Progenitor cell of endocrine pancreas (in vitro differentiated cells): ENCODE measurements at regions not wholly inside any gene's neighbourhood (a gene's known extent, or its start where the extent isn't known, plus 50 kb on each side); places are given as distances from the start of the nearest gene placed in this dataset.

ENCODE experiments used
- DNase-seq: peaks from one replicate; pipeline ENCODE4 v3.0.0; 2021; ENCODE audit warnings: low spot score; ENCODE audit not compliant: unreplicated experiment
- H3K27ac Mint-ChIP-seq: 2 replicates; pipeline ENCODE4 v1.8.0; 2021; ENCODE audit warnings: mild to moderate bottlenecking, moderate library complexity, mixed read lengths
- H3K27me3 Mint-ChIP-seq: 2 replicates; pipeline ENCODE4 v1.8.0; 2021; ENCODE audit warnings: mixed read lengths
- H3K36me3 Mint-ChIP-seq: 2 replicates; pipeline ENCODE4 v1.8.0; 2022; ENCODE audit warnings: mixed read lengths; ENCODE audit not compliant: insufficient read depth
- H3K4me1 Mint-ChIP-seq: 2 replicates; pipeline ENCODE4 v1.8.0; 2021; ENCODE audit warnings: low read depth, mixed read lengths
- H3K4me3 Mint-ChIP-seq: 2 replicates; pipeline ENCODE4 v1.8.0; 2021; ENCODE audit warnings: low read depth, mild to moderate bottlenecking, moderate library complexity, mixed read lengths
- H3K9me3 Mint-ChIP-seq: 2 replicates; pipeline ENCODE4 v1.8.0; 2021; ENCODE audit warnings: low read depth, mixed read lengths
- CTCF ChIP-seq: fragments of 200-600 bp; sonication (generic); IDR thresholded peaks from one replicate; pipeline ENCODE4 v1.5.0; 2021; ENCODE audit warnings: antibody characterized with exemption, mild to moderate bottlenecking; ENCODE audit not compliant: unreplicated experiment

GRCh38 chr3:159693226-159693625 is 295.4 kb upstream of the IL12A start:
- H3K4me1 Mint-ChIP-seq, result no peaks in the 10 kb centered on the region
- no peak overlapping the region for H3K4me3 Mint-ChIP-seq
- H3K36me3 Mint-ChIP-seq, result peaks cover 5% of the 10 kb centered on the region
- no peak overlapping the region for H3K27ac Mint-ChIP-seq
- peaks cover 14% of the 10 kb centered on the region for H3K9me3 Mint-ChIP-seq
- H3K27me3 Mint-ChIP-seq, result no peaks in the 10 kb centered on the region
- no peak for TF ChIP-seq CTCF
- DNase-seq, result no peak

- no peaks in the 10 kb centered on the region for H3K27me3 Mint-ChIP-seq
- no peak overlapping the region for H3K4me3 Mint-ChIP-seq
- H3K36me3 Mint-ChIP-seq, result no peaks in the 10 kb centered on the region
- H3K27ac Mint-ChIP-seq, result no peak overlapping the region
- H3K9me3 Mint-ChIP-seq, result peaks cover 12% of the 10 kb centered on the region
- no peak for DNase-seq
- TF ChIP-seq CTCF, result no peak
- H3K4me1 Mint-ChIP-seq, result no peaks in the 10 kb centered on the region
Observed at GRCh38 chr3:159711560-159712333, 276.9 kb upstream of the IL12A start.

- Mint-ChIP-seq H3K9me3 (no peaks in the 10 kb centered on the region), H3K27me3 (peaks cover 6% of the 10 kb centered on the region), H3K36me3 (no peaks in the 10 kb centered on the region), H3K4me3 (no peak overlapping the region), H3K4me1 (no peaks in the 10 kb centered on the region), H3K27ac (no peak overlapping the region)
- no peak for TF ChIP-seq CTCF
- DNase-seq, result no peak
Observed at GRCh38 chr3:159721324-159721723, 267.3 kb upstream of the IL12A start.

- Mint-ChIP-seq H3K9me3 (no peaks in the 10 kb centered on the region), H3K27ac (no peak overlapping the region), H3K4me3 (no peak overlapping the region), H3K36me3 (no peaks in the 10 kb centered on the region), H3K27me3 (peaks cover 6% of the 10 kb centered on the region), H3K4me1 (no peaks in the 10 kb centered on the region)
- TF ChIP-seq CTCF, result no peak
- DNase-seq, result no peak
Observed at GRCh38 chr3:159723295-159723694, 265.3 kb upstream of the IL12A start.

GRCh38 chr3:159724627-159725026 is 264.0 kb upstream of the IL12A start:
- H3K9me3 Mint-ChIP-seq, result no peaks in the 10 kb centered on the region
- no peak for DNase-seq
- no peaks in the 10 kb centered on the region for H3K36me3 Mint-ChIP-seq
- H3K27ac Mint-ChIP-seq, result no peak overlapping the region
- TF ChIP-seq CTCF, result no peak
- H3K27me3 Mint-ChIP-seq, result peaks cover 6% of the 10 kb centered on the region
- H3K4me3 Mint-ChIP-seq, result no peak overlapping the region
- no peaks in the 10 kb centered on the region for H3K4me1 Mint-ChIP-seq
